Progenitor cell of endocrine pancreas (in vitro differentiated cells): ENCODE measurements at regions not wholly inside any gene's neighbourhood (a gene's known extent, or its start where the extent isn't known, plus 50 kb on each side); places are given as distances from the start of the nearest gene placed in this dataset.
"Not testable (repeated sequence)": the region's sequence is repeated elsewhere in the genome, so short reads cannot be mapped to it uniquely, and the experiment has no call there.

Experiments
- DNase-seq: peaks from one replicate; pipeline ENCODE4 v3.0.0; 2021; ENCODE audit warnings: low spot score; ENCODE audit not compliant: unreplicated experiment
- H3K27ac Mint-ChIP-seq: 2 replicates; pipeline ENCODE4 v1.8.0; 2021; ENCODE audit warnings: mild to moderate bottlenecking, moderate library complexity, mixed read lengths
- H3K27me3 Mint-ChIP-seq: 2 replicates; pipeline ENCODE4 v1.8.0; 2021; ENCODE audit warnings: mixed read lengths
- H3K36me3 Mint-ChIP-seq: 2 replicates; pipeline ENCODE4 v1.8.0; 2022; ENCODE audit warnings: mixed read lengths; ENCODE audit not compliant: insufficient read depth
- H3K4me1 Mint-ChIP-seq: 2 replicates; pipeline ENCODE4 v1.8.0; 2021; ENCODE audit warnings: low read depth, mixed read lengths
- H3K4me3 Mint-ChIP-seq: 2 replicates; pipeline ENCODE4 v1.8.0; 2021; ENCODE audit warnings: low read depth, mild to moderate bottlenecking, moderate library complexity, mixed read lengths
- H3K9me3 Mint-ChIP-seq: 2 replicates; pipeline ENCODE4 v1.8.0; 2021; ENCODE audit warnings: low read depth, mixed read lengths
- CTCF ChIP-seq: fragments of 200-600 bp; sonication (generic); IDR thresholded peaks from one replicate; pipeline ENCODE4 v1.5.0; 2021; ENCODE audit warnings: antibody characterized with exemption, mild to moderate bottlenecking; ENCODE audit not compliant: unreplicated experiment

DNA sequence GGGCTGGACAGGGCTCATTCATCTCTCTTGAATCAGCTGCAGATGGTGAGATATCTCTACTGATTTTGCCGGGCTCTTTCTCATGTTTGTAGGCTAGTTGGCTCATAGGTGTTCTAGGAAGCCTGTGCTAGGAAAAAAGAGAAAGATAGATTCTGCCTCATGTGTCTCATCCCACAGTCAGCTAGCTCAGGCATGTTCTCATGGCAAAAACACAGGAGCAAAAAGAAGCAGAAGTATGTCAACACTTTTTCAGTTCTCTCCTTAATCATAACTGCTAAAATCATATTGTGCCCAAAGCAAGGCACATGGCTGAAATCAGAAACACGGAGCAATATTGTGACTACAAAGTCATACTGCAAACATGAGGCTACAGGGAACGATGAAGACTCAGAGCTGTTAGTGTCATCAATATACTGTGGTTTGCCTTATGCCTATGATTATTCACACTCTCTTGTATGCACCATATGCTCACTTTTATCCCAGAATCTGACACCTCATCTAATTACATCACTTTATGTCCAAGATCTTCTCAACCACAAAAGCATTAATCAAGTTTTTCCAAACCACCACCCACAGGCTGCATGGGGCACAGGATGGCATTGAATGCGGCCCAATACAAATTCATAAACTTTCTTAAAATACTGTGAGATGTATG, 571.9 kb upstream of the CNTNAP5 start:
- no peaks in the 10 kb centered on the region for H3K9me3 Mint-ChIP-seq
- no peaks in the 10 kb centered on the region for H3K27me3 Mint-ChIP-seq
- DNase-seq: no peak
- H3K27ac Mint-ChIP-seq: no peak overlapping the region
- no peak for TF ChIP-seq CTCF
- H3K36me3 Mint-ChIP-seq: no peaks in the 10 kb centered on the region
- no peak overlapping the region for H3K4me3 Mint-ChIP-seq
- H3K4me1 Mint-ChIP-seq: no peaks in the 10 kb centered on the region

DNA sequence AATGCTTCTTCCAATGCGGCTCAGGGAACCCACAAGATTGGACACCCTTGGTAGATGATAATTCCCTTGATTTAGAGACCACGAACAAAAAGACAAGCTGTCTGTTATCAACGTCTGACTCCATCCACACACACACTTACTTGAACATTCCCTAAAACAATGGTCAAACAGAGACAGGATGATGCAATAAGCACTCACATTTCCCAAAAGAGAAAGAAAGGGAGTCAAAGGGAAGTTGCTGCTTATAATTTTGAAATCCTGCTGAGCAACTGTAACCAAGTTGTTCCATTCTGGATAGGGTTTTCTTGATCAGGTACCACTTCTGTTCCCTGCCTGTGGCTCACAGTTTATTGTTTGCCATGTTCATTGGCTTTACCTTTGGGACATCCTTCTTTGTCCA, 571.3 kb upstream of the CNTNAP5 start:
- no peak overlapping the region for H3K4me3 Mint-ChIP-seq
- TF ChIP-seq CTCF: no peak
- no peaks in the 10 kb centered on the region for H3K36me3 Mint-ChIP-seq
- no peaks in the 10 kb centered on the region for H3K4me1 Mint-ChIP-seq
- H3K9me3 Mint-ChIP-seq: no peaks in the 10 kb centered on the region
- DNase-seq: no peak
- H3K27ac Mint-ChIP-seq: no peak overlapping the region
- H3K27me3 Mint-ChIP-seq: no peaks in the 10 kb centered on the region

DNA sequence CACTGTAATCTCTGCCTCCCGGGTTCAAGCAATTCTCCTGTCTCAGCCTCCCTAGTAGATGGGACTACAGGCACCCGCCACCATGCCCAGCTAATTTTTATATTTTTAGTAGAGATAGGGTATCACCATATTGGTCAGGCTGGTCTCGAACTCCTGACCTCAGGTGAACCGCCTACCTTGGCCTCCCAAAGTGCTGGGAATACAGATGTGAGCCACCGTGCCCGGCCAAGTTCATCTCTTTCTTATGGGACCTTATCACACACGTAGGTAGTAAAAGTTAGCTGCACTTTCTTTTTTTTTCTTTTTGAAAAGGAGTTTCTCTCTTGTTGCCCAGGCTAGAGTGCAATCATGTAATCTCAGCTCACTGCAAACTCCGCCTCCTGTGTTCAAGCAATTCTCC, 569.9 kb upstream of the CNTNAP5 start:
- not testable (repeated sequence) for H3K9me3 Mint-ChIP-seq, H3K27me3 Mint-ChIP-seq, DNase-seq, H3K4me3 Mint-ChIP-seq, H3K27ac Mint-ChIP-seq, H3K4me1 Mint-ChIP-seq, H3K36me3 Mint-ChIP-seq

DNA sequence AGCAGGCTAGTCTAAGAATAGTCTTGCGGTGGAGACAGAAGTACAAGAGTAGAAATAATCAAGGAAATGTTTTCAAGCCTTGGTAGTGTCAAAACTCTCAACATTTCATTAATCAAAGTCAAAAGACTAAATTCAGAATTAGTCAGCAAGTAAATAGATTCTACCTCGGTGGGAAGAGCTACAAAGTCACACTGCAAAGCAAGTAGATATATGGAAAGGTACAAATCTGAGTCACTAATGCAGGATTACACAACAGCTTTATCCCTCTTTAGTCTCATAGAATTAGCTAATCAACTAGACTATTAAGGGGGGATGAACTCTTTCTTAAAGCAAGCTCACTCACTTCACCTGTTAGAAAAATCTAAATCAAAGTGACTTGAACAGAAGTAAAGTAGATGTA, 568.7 kb upstream of the CNTNAP5 start:
- Mint-ChIP-seq H3K4me3 (no peak overlapping the region), H3K4me1 (no peaks in the 10 kb centered on the region), H3K27ac (no peak overlapping the region), H3K9me3 (no peaks in the 10 kb centered on the region), H3K36me3 (no peaks in the 10 kb centered on the region), H3K27me3 (no peaks in the 10 kb centered on the region)
- DNase-seq: no peak
- TF ChIP-seq CTCF: no peak

DNA sequence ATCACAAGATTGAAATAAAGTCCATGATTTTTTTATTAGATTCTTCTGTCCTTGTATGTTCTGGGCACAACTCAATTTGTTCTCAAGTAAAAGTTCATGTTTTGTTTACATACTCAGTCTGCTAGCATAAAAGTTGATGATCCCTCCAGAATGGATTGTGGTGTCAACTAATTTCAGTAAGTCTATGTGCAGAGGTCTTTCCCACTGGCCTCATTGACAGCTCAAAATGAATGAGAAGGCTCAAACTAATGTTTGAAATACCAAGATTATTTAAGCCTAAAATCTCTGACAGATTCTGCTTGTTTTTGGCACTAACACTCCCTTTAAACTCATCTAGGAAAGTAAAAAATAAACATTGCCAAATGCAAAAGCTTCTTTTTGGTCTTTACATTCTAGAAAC, 561.2 kb upstream of the CNTNAP5 start:
- H3K36me3 Mint-ChIP-seq: no peaks in the 10 kb centered on the region

More for the DNA sequence above, 561.2 kb upstream of the CNTNAP5 start:
- Mint-ChIP-seq H3K27ac (no peak overlapping the region), H3K4me3 (no peak overlapping the region), H3K27me3 (no peaks in the 10 kb centered on the region), H3K9me3 (peaks cover 5% of the 10 kb centered on the region), H3K4me1 (peaks cover 3% of the 10 kb centered on the region)
- no peak for DNase-seq
- no peak for TF ChIP-seq CTCF
